Stimulated activated memory B cell treated with anti-CD40 and anti-IgM and Interleukin-4, amounts not matched to agents 10 μg/mL and 1 μg/mL and 100 μg/mL, for 72 hours (primary cell): ENCODE measurements at regions not wholly inside any gene's neighbourhood (a gene's known extent, or its start where the extent isn't known, plus 50 kb on each side); places are given as distances from the start of the nearest gene placed in this dataset.

Experiments used
- ATAC-seq: fragments of 150-1000 bp; cut with Tn5 transposase; 2 replicates; pipeline ENCODE4 v1.10.0; 2021
- H3K27ac Mint-ChIP-seq: one replicate; pipeline ENCODE4 v1.8.0; 2022; ENCODE audit warnings: mild to moderate bottlenecking, mixed read lengths
- H3K27me3 Mint-ChIP-seq: one replicate; pipeline ENCODE4 v1.8.0; 2022; ENCODE audit warnings: mixed read lengths
- H3K36me3 Mint-ChIP-seq: one replicate; pipeline ENCODE4 v1.8.0; 2022; ENCODE audit warnings: mixed read lengths
- H3K4me1 Mint-ChIP-seq: one replicate; pipeline ENCODE4 v1.8.0; 2022; ENCODE audit warnings: mixed read lengths
- H3K4me3 Mint-ChIP-seq: one replicate; pipeline ENCODE4 v1.8.0; 2022; ENCODE audit warnings: mild to moderate bottlenecking, moderate library complexity, mixed read lengths
- H3K9me3 Mint-ChIP-seq: one replicate; pipeline ENCODE4 v1.8.0; 2022; ENCODE audit warnings: mixed read lengths

- Mint-ChIP-seq H3K4me1 (no peaks in the 10 kb centered on the region), H3K4me3 (no peak overlapping the region), H3K36me3 (no peaks in the 10 kb centered on the region), H3K9me3 (no peaks in the 10 kb centered on the region), H3K27me3 (peaks cover 12% of the 10 kb centered on the region), H3K27ac (no peak overlapping the region)
- no peak for ATAC-seq
Measured at GRCh38 chr20:48202334-48203113, 417.2 kb upstream of the SULF2 start.

GRCh38 chr20:48201885-48202284 is 416.6 kb upstream of the SULF2 start:
- Mint-ChIP-seq H3K36me3 (no peaks in the 10 kb centered on the region), H3K4me1 (no peaks in the 10 kb centered on the region), H3K9me3 (no peaks in the 10 kb centered on the region), H3K4me3 (no peak overlapping the region), H3K27me3 (peaks cover 18% of the 10 kb centered on the region), H3K27ac (no peak overlapping the region)
- no peak for ATAC-seq

- Mint-ChIP-seq H3K27ac (no peak overlapping the region), H3K4me1 (no peaks in the 10 kb centered on the region), H3K4me3 (no peak overlapping the region), H3K9me3 (no peaks in the 10 kb centered on the region), H3K36me3 (no peaks in the 10 kb centered on the region), H3K27me3 (peaks cover 20% of the 10 kb centered on the region)
- ATAC-seq, result no peak
Measured at GRCh38 chr20:48201188-48201587, 415.9 kb upstream of the SULF2 start.

- no peak overlapping the region for H3K27ac Mint-ChIP-seq
Measured at GRCh38 chr20:48198929-48199451, 413.7 kb upstream of the SULF2 start.

GRCh38 chr20:48197066-48197465 is 411.8 kb upstream of the SULF2 start:
- no peaks in the 10 kb centered on the region for H3K36me3 Mint-ChIP-seq

More at GRCh38 chr20:48198929-48199451, 413.7 kb upstream of the SULF2 start:
- Mint-ChIP-seq H3K4me3 (no peak overlapping the region), H3K27me3 (peaks cover 39% of the 10 kb centered on the region), H3K36me3 (no peaks in the 10 kb centered on the region), H3K9me3 (no peaks in the 10 kb centered on the region), H3K4me1 (no peaks in the 10 kb centered on the region)
- no peak for ATAC-seq

GRCh38 chr20:48196486-48196885 is 411.2 kb upstream of the SULF2 start:
- Mint-ChIP-seq H3K4me3 (no peak overlapping the region), H3K27ac (no peak overlapping the region), H3K27me3 (peaks cover 49% of the 10 kb centered on the region), H3K4me1 (no peaks in the 10 kb centered on the region), H3K36me3 (no peaks in the 10 kb centered on the region), H3K9me3 (no peaks in the 10 kb centered on the region)
- no peak for ATAC-seq

More at GRCh38 chr20:48197066-48197465, 411.8 kb upstream of the SULF2 start:
- no peak overlapping the region for H3K4me3 Mint-ChIP-seq
- ATAC-seq, result no peak
- peaks cover 49% of the 10 kb centered on the region for H3K27me3 Mint-ChIP-seq
- H3K27ac Mint-ChIP-seq, result no peak overlapping the region
- no peaks in the 10 kb centered on the region for H3K9me3 Mint-ChIP-seq
- no peaks in the 10 kb centered on the region for H3K4me1 Mint-ChIP-seq

- Mint-ChIP-seq H3K27me3 (peaks cover 49% of the 10 kb centered on the region), H3K9me3 (no peaks in the 10 kb centered on the region), H3K4me1 (no peaks in the 10 kb centered on the region), H3K4me3 (no peak overlapping the region), H3K36me3 (no peaks in the 10 kb centered on the region), H3K27ac (no peak overlapping the region)
- ATAC-seq, result no peak
Measured at GRCh38 chr20:48196001-48196400, 410.7 kb upstream of the SULF2 start.

GRCh38 chr20:48195121-48195870 is 410.0 kb upstream of the SULF2 start:
- H3K9me3 Mint-ChIP-seq, result no peaks in the 10 kb centered on the region
- H3K4me3 Mint-ChIP-seq, result no peak overlapping the region
- no peaks in the 10 kb centered on the region for H3K36me3 Mint-ChIP-seq
- no peak overlapping the region for H3K27ac Mint-ChIP-seq
- ATAC-seq, result no peak
- peaks cover 49% of the 10 kb centered on the region for H3K27me3 Mint-ChIP-seq
- H3K4me1 Mint-ChIP-seq, result no peaks in the 10 kb centered on the region

- no peak overlapping the region for H3K27ac Mint-ChIP-seq
- no peaks in the 10 kb centered on the region for H3K36me3 Mint-ChIP-seq
- H3K9me3 Mint-ChIP-seq, result no peaks in the 10 kb centered on the region
- no peak for ATAC-seq
- no peak overlapping the region for H3K4me3 Mint-ChIP-seq
- no peaks in the 10 kb centered on the region for H3K4me1 Mint-ChIP-seq
- peaks cover 42% of the 10 kb centered on the region for H3K27me3 Mint-ChIP-seq
Measured at GRCh38 chr20:48194583-48194982, 409.3 kb upstream of the SULF2 start.

GRCh38 chr20:48193627-48194425 is 408.5 kb upstream of the SULF2 start:
- Mint-ChIP-seq H3K36me3 (no peaks in the 10 kb centered on the region), H3K9me3 (no peaks in the 10 kb centered on the region), H3K4me3 (no peak overlapping the region), H3K27ac (no peak overlapping the region), H3K4me1 (no peaks in the 10 kb centered on the region), H3K27me3 (peaks cover 39% of the 10 kb centered on the region)
- no peak for ATAC-seq

- H3K36me3 Mint-ChIP-seq, result no peaks in the 10 kb centered on the region
Measured at GRCh38 chr20:48192109-48192508, 406.8 kb upstream of the SULF2 start.

GRCh38 chr20:48191200-48191599 is 405.9 kb upstream of the SULF2 start:
- peaks cover 29% of the 10 kb centered on the region for H3K27me3 Mint-ChIP-seq

More at GRCh38 chr20:48192109-48192508, 406.8 kb upstream of the SULF2 start:
- H3K9me3 Mint-ChIP-seq, result no peaks in the 10 kb centered on the region
- H3K4me3 Mint-ChIP-seq, result no peak overlapping the region
- peaks cover 33% of the 10 kb centered on the region for H3K27me3 Mint-ChIP-seq
- no peak overlapping the region for H3K27ac Mint-ChIP-seq
- no peak for ATAC-seq
- no peaks in the 10 kb centered on the region for H3K4me1 Mint-ChIP-seq

GRCh38 chr20:48190757-48191156 is 405.5 kb upstream of the SULF2 start:
- H3K27me3 Mint-ChIP-seq, result peaks cover 25% of the 10 kb centered on the region

More at GRCh38 chr20:48191200-48191599, 405.9 kb upstream of the SULF2 start:
- H3K36me3 Mint-ChIP-seq, result no peaks in the 10 kb centered on the region
- no peak overlapping the region for H3K27ac Mint-ChIP-seq
- no peak overlapping the region for H3K4me3 Mint-ChIP-seq
- no peak for ATAC-seq
- H3K9me3 Mint-ChIP-seq, result no peaks in the 10 kb centered on the region
- H3K4me1 Mint-ChIP-seq, result no peaks in the 10 kb centered on the region

GRCh38 chr20:48189181-48189580 is 403.9 kb upstream of the SULF2 start:
- Mint-ChIP-seq H3K36me3 (no peaks in the 10 kb centered on the region), H3K27ac (no peak overlapping the region), H3K4me3 (no peak overlapping the region), H3K27me3 (peaks cover 12% of the 10 kb centered on the region), H3K4me1 (no peaks in the 10 kb centered on the region), H3K9me3 (no peaks in the 10 kb centered on the region)
- ATAC-seq, result no peak

More at GRCh38 chr20:48190757-48191156, 405.5 kb upstream of the SULF2 start:
- no peak overlapping the region for H3K27ac Mint-ChIP-seq
- H3K36me3 Mint-ChIP-seq, result no peaks in the 10 kb centered on the region
- H3K9me3 Mint-ChIP-seq, result no peaks in the 10 kb centered on the region
- no peaks in the 10 kb centered on the region for H3K4me1 Mint-ChIP-seq
- no peak for ATAC-seq
- no peak overlapping the region for H3K4me3 Mint-ChIP-seq

GRCh38 chr20:48187851-48188250 is 402.6 kb upstream of the SULF2 start:
- Mint-ChIP-seq H3K27ac (no peak overlapping the region), H3K36me3 (no peaks in the 10 kb centered on the region), H3K4me3 (no peak overlapping the region), H3K27me3 (no peaks in the 10 kb centered on the region), H3K9me3 (no peaks in the 10 kb centered on the region), H3K4me1 (no peaks in the 10 kb centered on the region)
- ATAC-seq, result no peak
